Loucy (cell line): ENCODE measurements at regions not wholly inside any gene's neighbourhood (a gene's known extent, or its start where the extent isn't known, plus 50 kb on each side); places are given as distances from the start of the nearest gene placed in this dataset.

ENCODE experiments used
- H2AFZ ChIP-seq: fragments of 200-600 bp; sonication (generic); 2 replicates; pipeline ENCODE4 v1.6.0; 2016; ENCODE audit warnings: antibody characterized with exemption, mild to moderate bottlenecking, low read length, moderate library complexity
- H3F3A ChIP-seq: fragments of 200-600 bp; 2 replicates; pipeline ENCODE4 v1.6.0; 2016; ENCODE audit warnings: antibody characterized with exemption, low read depth, mild to moderate bottlenecking
- H3K27me3 ChIP-seq: fragments of 200-600 bp; sonication (generic); 2 replicates; pipeline ENCODE4 v1.6.1; 2014; ENCODE audit warnings: low read length, mild to moderate bottlenecking; ENCODE audit not compliant: insufficient read depth, poor library complexity, severe bottlenecking
- H3K36me3 ChIP-seq: fragments of 200-600 bp; sonication (generic); 2 replicates; pipeline ENCODE4 v1.6.1; 2016; ENCODE audit warnings: low read length; ENCODE audit not compliant: insufficient read depth
- H3K4me1 ChIP-seq: fragments of 200-600 bp; sonication (generic); 2 replicates; pipeline ENCODE4 v1.5.1; 2014; ENCODE audit warnings: low read length, mild to moderate bottlenecking; ENCODE audit not compliant: insufficient read depth, poor library complexity, severe bottlenecking
- H3K4me2 ChIP-seq: fragments of 200-600 bp; sonication (generic); 2 replicates; pipeline ENCODE4 v1.6.0; 2014; ENCODE audit warnings: antibody characterized with exemption, low read length, low read depth, mild to moderate bottlenecking; ENCODE audit not compliant: poor library complexity, severe bottlenecking
- H3K4me3 ChIP-seq: fragments of 200-600 bp; sonication (generic); 2 replicates; pipeline ENCODE4 v1.5.1; 2014; ENCODE audit warnings: low read length, mild to moderate bottlenecking, mixed read lengths; ENCODE audit not compliant: poor library complexity, severe bottlenecking
- H3K79me2 ChIP-seq: fragments of 200-600 bp; sonication (generic); 2 replicates; pipeline ENCODE4 v1.6.1; 2014; ENCODE audit warnings: low read length; ENCODE audit not compliant: insufficient read depth
- H3K9ac ChIP-seq: fragments of 200-600 bp; sonication (generic); 2 replicates; pipeline ENCODE4 v1.6.0; 2014; ENCODE audit warnings: mild to moderate bottlenecking, low read depth, low read length, moderate library complexity; ENCODE audit not compliant: poor library complexity, severe bottlenecking
- H3K9me2 ChIP-seq: fragments of 200-600 bp; sonication (generic); replicated peaks from 2 replicates; pipeline ENCODE4 v1.6.1; 2016; ENCODE audit warnings: low read depth, low read length, mixed read lengths
- H3K9me3 ChIP-seq: fragments of 200-600 bp; sonication (generic); 2 replicates; pipeline ENCODE4 v1.6.1; 2014; ENCODE audit warnings: mild to moderate bottlenecking, antibody characterized with exemption, low read length, low read depth; ENCODE audit not compliant: insufficient read depth
- H4K20me1 ChIP-seq: fragments of 200-600 bp; sonication (generic); 2 replicates; pipeline ENCODE4 v1.6.0; 2014; ENCODE audit warnings: antibody characterized with exemption, low read length, mild to moderate bottlenecking; ENCODE audit not compliant: insufficient read depth, poor library complexity, severe bottlenecking
- CTCF ChIP-seq: fragments of 200-600 bp; sonication (generic); conservative IDR thresholded peaks from 2 replicates; pipeline ENCODE4 v1.5.1; 2014; ENCODE audit warnings: mild to moderate bottlenecking, antibody characterized with exemption, low read length
- EZH2phosphoT487 ChIP-seq: fragments of 200-600 bp; IDR thresholded peaks from 2 replicates; pipeline ENCODE4 v1.6.1; 2018; ENCODE audit warnings: antibody characterized with exemption, mild to moderate bottlenecking, moderate library complexity, borderline replicate concordance

- Histone ChIP-seq H3K4me3 (no peak overlapping the region), H3K9me3 (no peaks in the 10 kb centered on the region), H3K79me2 (no peaks in the 10 kb centered on the region), H3K9me2 (no peaks in the 10 kb centered on the region), H2AFZ (no peak overlapping the region), H3K9ac (no peak overlapping the region), H3K4me2 (no peak overlapping the region), H3K36me3 (no peaks in the 10 kb centered on the region), H3F3A (no peaks in the 10 kb centered on the region), H4K20me1 (no peaks in the 10 kb centered on the region), H3K27me3 (no peaks in the 10 kb centered on the region), H3K4me1 (no peaks in the 10 kb centered on the region)
- no peak for TF ChIP-seq CTCF
- TF ChIP-seq EZH2phosphoT487: no peak
Measured at GRCh38 chr1:115437196-115437595, 99.1 kb upstream of the NGF start.

GRCh38 chr1:115436596-115436995 is 98.5 kb upstream of the NGF start:
- Histone ChIP-seq H3K27me3 (no peaks in the 10 kb centered on the region), H3K79me2 (no peaks in the 10 kb centered on the region), H3K36me3 (no peaks in the 10 kb centered on the region), H3K9me2 (no peaks in the 10 kb centered on the region), H3K9me3 (no peaks in the 10 kb centered on the region), H2AFZ (no peak overlapping the region), H3K4me3 (no peak overlapping the region), H4K20me1 (no peaks in the 10 kb centered on the region), H3K4me1 (no peaks in the 10 kb centered on the region), H3K9ac (no peak overlapping the region), H3K4me2 (no peak overlapping the region), H3F3A (no peaks in the 10 kb centered on the region)
- TF ChIP-seq EZH2phosphoT487 (no peak), CTCF (no peak)

- H3K9me3 ChIP-seq: no peaks in the 10 kb centered on the region
- no peaks in the 10 kb centered on the region for H4K20me1 ChIP-seq
- no peaks in the 10 kb centered on the region for H3K9me2 ChIP-seq
- H3K4me1 ChIP-seq: peaks cover 18% of the 10 kb centered on the region
- H3K27me3 ChIP-seq: no peaks in the 10 kb centered on the region
- no peak overlapping the region for H2AFZ ChIP-seq
- H3K9ac ChIP-seq: no peak overlapping the region
- no peaks in the 10 kb centered on the region for H3F3A ChIP-seq
- H3K4me2 ChIP-seq: no peak overlapping the region
- TF ChIP-seq EZH2phosphoT487 (no peak), CTCF (no peak)
- no peaks in the 10 kb centered on the region for H3K36me3 ChIP-seq
- H3K79me2 ChIP-seq: no peaks in the 10 kb centered on the region
- no peak overlapping the region for H3K4me3 ChIP-seq
Measured at GRCh38 chr1:115433483-115433882, 95.4 kb upstream of the NGF start.
